ENCODE measurements at regions not wholly inside any gene's neighbourhood (a gene's known extent, or its start where the extent isn't known, plus 50 kb on each side); places are given as distances from the start of the nearest gene placed in this dataset.
"Not testable (repeated sequence)": the region's sequence is repeated elsewhere in the genome, so short reads cannot be mapped to it uniquely, and the experiment has no call there.

DNA sequence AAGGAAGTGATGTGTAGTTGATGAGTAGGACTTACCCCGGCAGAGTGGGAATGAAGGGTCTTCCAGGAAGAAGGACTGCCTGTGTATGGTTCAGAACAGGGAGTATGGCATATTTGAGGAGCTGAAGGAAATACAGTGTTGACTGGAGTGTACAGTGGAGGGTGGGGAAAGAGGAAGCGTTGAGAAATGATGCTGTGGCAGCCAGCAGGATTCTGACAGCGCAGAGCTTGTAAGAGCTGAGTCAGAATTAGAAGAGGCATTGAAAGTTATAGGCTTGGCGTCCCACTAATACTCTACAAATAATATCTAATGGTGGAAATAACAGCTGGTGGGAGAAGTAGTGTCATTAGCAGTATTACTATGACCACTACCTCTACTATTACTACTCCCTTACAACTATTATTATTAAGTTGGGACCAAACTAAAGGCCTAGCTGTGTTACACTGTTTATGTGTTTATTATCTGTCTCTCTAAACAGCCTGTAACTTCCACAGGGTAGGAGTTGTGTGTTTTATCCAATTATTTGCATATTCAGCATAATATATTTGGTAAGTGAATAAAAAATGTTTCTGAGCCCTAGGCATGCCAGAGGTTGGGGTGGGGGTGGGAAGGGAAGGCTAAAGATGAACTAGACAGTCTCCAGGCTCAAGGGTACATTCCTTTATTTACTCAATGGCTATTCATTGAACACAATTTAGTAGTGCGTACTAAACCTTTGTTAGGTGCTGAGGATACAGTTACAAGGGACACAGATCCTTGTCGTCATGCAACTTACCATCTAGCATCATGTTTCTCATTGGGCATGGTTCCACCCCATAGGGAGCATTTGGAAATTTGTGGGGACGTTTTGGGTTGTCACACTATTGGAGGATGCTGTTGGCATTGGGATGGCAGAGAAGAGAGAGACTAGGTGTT lies 428.8 kb upstream of the ONECUT1 start:
- DNase-seq (ENCODE audit: low read depth in 1 of 2, low spot score in 1 of 2): no peak

DNA sequence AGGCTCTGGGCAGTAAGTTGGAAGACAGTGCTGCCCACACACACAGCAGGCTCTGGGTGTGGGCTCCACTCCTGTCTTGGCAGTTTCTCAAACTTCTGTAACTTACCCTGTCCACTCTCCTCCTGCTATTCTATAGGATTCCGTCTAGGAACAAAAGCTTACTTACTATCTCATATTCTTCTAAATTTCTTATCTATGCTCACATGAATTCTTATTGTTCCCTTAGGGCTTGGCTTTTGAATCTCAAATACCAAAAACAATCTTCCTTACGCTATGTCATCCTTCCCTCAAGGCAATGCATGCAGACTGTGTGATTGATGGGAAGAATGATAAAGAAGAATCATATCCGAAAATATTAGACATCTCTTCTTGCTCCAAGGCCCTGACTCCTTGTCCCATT lies 425.9 kb upstream of the ONECUT1 start:
- no peak for DNase-seq (ENCODE audit: low read depth in 1 of 2, low spot score in 1 of 2)

DNA sequence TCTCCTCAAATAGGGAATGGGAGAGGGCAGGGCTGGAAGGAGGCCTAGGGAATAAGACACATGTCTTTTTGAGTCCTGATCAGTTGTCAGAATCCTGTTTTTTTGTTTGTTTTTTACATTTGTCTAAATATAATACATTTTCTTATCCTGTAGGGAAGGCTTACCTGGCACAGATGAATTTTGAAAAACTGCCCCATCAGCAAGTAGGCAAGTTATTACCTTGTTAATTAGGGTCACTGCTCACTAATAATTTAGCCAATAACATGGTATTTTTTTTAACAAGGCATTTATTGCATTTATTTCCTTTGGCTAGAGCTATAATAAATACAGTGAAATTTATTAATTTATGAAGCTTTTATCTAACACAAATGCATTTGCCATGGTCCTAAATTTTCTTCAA lies 423.2 kb upstream of the ONECUT1 start:
- DNase-seq (ENCODE audit: low read depth in 1 of 2, low spot score in 1 of 2): no peak

DNA sequence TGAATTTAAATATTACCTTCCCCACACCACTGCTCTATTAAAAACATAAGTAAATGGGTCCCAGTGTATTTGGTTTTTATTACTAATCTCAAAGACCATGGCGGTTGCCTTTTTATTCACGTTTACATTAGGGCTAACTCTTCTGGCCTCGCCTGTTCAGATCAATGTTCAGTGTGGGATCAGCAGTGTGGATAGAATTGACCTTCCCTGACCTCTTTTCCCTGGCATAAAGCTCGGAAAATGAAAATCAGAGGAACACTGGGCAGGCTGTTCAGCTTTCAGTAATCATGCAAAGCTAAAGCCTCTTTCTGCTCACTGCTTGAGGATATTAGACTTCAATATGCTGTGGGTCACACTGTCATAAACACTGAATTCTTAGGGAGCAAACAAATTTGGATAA lies 422.6 kb upstream of the ONECUT1 start:
- no peak for DNase-seq (ENCODE audit: low read depth in 1 of 2, low spot score in 1 of 2)

DNA sequence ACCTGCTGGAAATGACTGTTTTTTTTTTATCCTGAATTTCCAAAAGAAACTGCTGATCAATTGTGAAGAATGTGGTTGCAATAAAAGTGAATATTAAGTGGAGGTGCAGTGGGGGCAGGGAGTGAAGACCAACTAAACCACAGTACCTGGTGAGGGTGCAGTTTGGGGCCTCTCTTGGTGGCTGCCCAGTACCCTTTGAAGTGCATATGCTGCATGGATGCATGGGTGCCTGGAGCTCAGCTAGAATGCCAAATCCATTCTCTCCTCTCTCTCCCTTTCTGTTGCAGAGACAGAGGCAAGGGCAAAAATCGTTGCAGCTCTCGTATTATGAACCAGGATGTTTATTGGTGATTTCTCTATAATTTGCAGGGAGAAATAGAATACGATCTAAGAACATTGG lies 420.5 kb upstream of the ONECUT1 start:
- DNase-seq (ENCODE audit: low read depth in 1 of 2, low spot score in 1 of 2): no peak

DNA sequence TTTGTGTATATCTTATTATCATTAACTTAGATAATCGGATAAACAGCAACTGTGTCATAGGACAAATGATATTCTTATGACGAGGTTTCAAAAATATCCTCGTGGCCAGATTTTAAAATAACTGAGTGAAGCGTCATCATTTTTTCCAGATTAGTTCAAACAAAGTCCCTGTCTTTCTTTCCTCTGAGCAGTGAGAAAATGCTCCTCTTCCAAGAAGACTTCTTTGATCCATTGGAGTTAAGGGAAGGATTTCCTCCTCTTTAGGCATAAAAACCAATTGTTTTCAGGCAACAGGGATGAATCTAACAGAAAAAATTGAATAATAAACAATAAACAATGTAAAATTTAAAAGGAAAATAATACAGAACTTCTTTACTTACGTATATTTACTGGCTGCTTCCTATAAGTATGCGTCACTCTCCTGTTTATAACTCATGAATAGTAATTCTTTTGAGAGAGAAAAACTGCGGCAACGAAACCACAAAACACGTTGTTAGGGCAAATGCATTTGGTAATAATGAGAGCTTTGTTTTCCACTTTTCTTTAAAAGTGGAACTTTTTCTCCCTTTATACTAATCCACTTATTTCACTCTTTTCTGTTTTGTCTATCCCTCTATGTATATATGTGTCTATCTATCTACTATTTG lies 419.4 kb upstream of the ONECUT1 start:
- no peak for DNase-seq (ENCODE audit: low read depth in 1 of 2, low spot score in 1 of 2)

DNA sequence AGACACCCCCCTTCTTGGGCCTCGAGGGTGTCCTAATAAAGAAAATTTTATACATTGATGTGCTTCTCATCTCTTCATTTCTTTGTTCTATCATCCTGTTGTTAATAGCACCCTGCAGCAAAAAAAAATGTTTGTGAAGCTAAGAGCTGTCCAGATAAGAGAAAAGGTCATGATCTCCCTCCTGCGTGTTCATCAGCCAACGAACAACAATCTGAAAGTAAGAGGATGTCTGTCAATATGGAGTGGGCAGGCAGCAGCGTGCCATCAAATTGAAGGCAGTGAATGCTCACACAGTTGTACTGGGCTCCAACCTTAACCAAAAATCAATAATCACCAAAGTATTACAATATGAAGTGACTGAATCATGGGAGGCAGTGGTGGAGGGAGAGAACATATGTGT lies 418.6 kb upstream of the ONECUT1 start:
- no peak for DNase-seq (ENCODE audit: low read depth in 1 of 2, low spot score in 1 of 2)

- DNase-seq (ENCODE audit: low read depth in 1 of 2, low spot score in 1 of 2): no peak
These were observed 413.3 kb upstream of the ONECUT1 start for GRCh38 chr15:53203454-53203853.

DNA sequence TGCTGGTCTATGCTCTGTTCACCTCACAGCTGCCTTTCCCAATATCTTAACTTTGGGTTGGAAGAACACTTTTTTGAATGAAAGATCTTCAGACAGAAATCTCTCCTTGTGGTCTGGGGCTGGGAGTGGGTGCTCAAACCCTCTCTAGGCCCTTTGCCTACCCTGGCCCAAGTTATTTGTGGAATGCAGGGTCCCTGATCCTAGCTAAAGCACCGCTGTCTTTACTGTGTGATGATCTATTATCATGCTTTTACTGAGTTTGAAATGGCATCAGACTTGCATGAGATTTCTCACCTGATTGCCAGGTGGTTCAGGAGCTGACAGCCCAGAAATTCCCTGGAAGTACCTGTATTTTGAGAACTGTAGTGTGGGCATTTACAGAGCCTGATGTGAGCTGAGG lies 412.7 kb upstream of the ONECUT1 start:
- DNase-seq (ENCODE audit: low read depth in 1 of 2, low spot score in 1 of 2): no peak

DNA sequence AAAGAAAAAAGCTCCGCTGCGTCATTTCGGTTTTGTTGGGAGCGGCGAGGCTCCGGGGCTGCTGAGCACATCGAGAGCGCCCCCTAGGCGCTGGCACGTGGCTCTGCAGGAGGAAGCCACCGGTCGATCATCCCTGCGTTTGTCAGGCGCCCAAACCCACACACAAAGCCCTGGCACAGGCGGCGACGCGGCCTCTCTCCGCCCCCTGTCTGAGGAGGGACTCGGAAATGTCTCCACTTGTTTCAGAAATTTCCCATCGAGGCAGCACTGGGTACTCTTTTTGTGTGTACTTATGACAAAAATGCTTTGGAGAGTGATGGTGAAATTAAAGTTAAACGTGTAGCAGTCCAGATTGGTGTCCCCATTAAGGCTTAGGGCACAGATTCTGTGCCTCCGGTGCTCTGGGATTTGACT lies 407.3 kb upstream of the ONECUT1 start:
- DNase-seq (ENCODE audit: low read depth in 1 of 2, low spot score in 1 of 2): peak in 1 of 2 donors; percentile 4

- DNase-seq (ENCODE audit: low read depth in 1 of 2, low spot score in 1 of 2): no peak
These were observed 406.7 kb upstream of the ONECUT1 start for GRCh38 chr15:53196788-53197187.

- no peak for DNase-seq (ENCODE audit: low read depth in 1 of 2, low spot score in 1 of 2)
These were observed 406.1 kb upstream of the ONECUT1 start for GRCh38 chr15:53196242-53196641.

- DNase-seq (ENCODE audit: low read depth in 1 of 2, low spot score in 1 of 2): no peak
These were observed 403.0 kb upstream of the ONECUT1 start for GRCh38 chr15:53193149-53193548.

DNA sequence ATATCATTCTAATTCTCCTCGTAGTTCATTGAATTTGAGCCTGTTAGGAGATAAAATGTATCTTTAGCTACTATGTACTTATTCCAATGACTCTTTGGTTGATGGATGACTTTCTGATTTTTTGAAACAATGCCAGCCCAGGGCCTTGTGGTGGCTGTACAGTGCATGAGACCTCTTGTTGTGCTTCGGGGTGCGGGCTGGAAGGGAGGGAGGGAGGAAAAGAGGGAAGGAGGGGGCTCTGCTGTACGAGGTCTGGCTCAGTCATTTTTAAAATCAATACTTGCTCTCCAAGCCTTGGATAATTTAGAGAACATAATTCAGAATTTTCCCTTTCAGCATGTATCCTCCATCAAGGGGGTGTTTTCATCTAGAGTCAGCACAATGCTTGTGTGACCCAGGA lies 399.7 kb upstream of the ONECUT1 start:
- no peak for DNase-seq (ENCODE audit: low read depth in 1 of 2, low spot score in 1 of 2)

GRCh38 chr15:53183449-53183848 lies 393.3 kb upstream of the ONECUT1 start:
- DNase-seq (ENCODE audit: low read depth in 1 of 2, low spot score in 1 of 2): not testable (repeated sequence)

GRCh38 chr15:53171571-53171970 lies 381.4 kb upstream of the ONECUT1 start:
- no peak for DNase-seq (ENCODE audit: low read depth in 1 of 2, low spot score in 1 of 2)

DNA sequence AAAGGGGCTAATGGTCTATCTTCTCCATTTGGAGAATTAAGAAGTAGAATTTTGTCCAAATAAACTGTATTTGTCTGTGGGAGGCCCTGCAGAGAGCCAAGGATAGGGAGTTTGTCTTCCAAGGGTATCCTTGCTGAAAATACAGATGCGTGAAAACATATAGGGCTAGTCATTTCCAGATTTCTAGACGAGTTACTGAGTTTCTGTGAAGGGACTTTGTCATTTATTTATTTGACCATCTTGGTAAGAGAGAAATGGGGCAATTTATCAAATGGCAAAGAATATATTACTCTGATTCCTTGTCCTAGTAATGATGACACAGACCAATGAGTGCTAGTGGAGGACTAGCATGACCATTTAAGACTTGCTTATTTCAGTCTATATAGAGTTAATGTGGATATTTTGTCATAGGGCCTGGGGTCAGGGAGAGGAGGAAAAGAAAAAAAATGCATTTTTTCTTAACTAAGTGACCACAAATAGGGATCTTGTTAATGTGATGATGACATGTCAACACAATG lies 376.6 kb upstream of the ONECUT1 start:
- no peak for DNase-seq (ENCODE audit: low read depth in 1 of 2, low spot score in 1 of 2)

DNA sequence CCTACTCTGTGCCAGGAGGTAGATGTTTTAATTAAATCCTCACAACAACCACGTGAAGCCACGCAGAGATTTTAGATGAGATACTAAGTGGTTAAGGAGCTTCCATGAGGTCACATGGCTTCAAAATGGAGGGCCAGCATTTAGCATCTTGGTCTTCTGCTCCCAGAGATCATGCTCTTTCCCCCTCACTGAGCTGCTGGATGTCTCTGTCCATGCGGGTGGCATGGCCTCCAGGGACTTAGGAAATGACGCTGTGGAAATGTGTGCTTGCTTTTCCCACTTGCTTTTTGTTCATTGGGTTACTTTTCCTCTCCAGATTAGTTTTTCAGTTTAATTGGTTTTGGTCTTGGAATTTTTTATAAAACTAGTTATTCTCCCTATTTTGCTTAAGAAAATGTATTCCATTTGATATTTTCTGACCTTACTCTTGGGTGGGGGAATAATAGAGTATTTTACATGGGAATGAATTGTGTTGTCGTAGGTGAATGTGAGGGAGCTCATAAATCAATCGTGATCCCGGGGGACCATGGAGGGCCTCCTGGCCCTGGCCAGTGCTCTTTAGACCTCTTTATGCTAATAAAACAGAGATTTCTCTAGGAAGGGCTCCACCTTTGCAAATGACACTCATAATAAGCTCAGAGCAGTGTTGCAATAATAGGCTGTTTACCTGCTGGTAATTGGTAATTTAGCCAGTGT lies 376.0 kb upstream of the ONECUT1 start:
- DNase-seq (ENCODE audit: low read depth in 1 of 2, low spot score in 1 of 2): no peak

DNA sequence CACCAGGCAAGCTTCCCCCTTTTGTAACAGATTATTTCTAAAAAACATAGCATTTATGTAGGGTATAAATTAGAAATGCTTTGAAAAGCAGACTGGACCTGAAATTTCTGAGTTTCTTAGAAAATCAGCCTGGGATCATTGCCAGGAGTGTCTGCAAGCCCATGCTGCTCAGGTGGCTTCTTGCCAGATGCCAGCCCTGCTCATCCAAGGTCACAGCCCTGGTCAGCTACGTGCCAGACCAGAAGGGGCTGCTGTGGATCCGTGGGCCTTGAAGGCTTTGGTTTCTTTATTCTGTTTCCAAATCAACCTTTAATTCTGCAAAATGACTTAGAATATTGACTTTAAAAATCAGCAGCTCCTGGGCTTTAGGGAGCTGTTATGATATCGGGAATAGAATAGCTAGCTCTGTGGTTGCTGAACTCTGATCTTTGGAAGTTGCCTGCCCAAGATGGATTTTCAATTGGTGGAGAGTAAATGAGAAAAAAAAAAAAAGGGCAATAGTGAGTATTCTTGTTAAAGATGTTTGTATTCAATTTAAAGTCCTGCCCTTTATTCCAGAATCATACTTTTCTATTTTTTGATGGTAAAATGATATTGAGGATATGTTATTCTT lies 370.1 kb upstream of the ONECUT1 start:
- no peak for DNase-seq (ENCODE audit: low read depth in 1 of 2, low spot score in 1 of 2)

DNA sequence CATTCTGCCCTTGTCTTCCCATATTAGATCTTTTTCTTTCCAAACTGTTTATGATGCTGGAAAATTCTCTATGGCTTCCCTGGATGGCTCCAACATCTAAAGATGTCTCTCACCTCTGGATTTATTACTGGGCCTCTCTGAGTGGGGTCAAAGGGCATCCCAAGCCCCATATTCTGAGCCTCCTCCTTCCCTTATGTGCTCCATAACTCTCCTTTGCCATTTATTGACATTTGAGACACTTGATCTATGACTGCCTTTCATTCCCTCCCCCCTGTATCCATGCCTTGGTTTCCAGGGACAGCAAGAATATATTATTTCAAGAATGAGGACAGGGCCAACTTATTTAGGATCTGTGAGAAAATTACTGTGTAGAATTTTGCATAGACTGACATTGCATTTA lies 369.3 kb upstream of the ONECUT1 start:
- DNase-seq (ENCODE audit: low read depth in 1 of 2, low spot score in 1 of 2): no peak

GRCh38 chr15:53158995-53159394 lies 368.9 kb upstream of the ONECUT1 start:
- no peak for DNase-seq (ENCODE audit: low read depth in 1 of 2, low spot score in 1 of 2)

All from activated CD4-positive, alpha-beta T cell treated with anti-CD3 and anti-CD28 coated beads, Interleukin-2, amount 50 U/mL, for 24 hours (primary cell).